ENCODE measurements at regions not wholly inside any gene's neighbourhood (a gene's known extent, or its start where the extent isn't known, plus 50 kb on each side); places are given as distances from the start of the nearest gene placed in this dataset.

- no peak for DNase-seq
- H3K4me3 ChIP-seq = no peak overlapping the region
- no peaks in the 10 kb centered on the region for H3K27me3 ChIP-seq (ENCODE audit: insufficient read depth in 3 of 3, low read length in 2 of 3)
- no peaks in the 10 kb centered on the region for H3K9me3 ChIP-seq
- TF ChIP-seq CTCF (IDR thresholded peaks at IDR 0.05) = no peak
- no peak for ATAC-seq
- intact Hi-C loops (cut with DNase I) = no loop called here
- no peak overlapping the region for H3K27ac ChIP-seq
- H3K36me3 ChIP-seq (ENCODE audit: insufficient read depth in 1 of 2, low read depth in 1 of 2) = no peaks in the 10 kb centered on the region
- peaks cover 18% of the 10 kb centered on the region for H3K4me1 ChIP-seq
- WGBS, 3 donors = 6 to 12% (median 11%) methylated on average over 3 of the region's 3 CpGs
Measured at GRCh38 chr17:69945698-69946185, 129.3 kb upstream of the KCNJ16 start.

GRCh38 chr17:69947027-69947759, 127.8 kb upstream of the KCNJ16 start:
- Histone ChIP-seq H3K4me3 (no peak overlapping the region), H3K27me3 (ENCODE audit: insufficient read depth in 3 of 3, low read length in 2 of 3) (no peaks in the 10 kb centered on the region), H3K9me3 (no peaks in the 10 kb centered on the region), H3K36me3 (ENCODE audit: insufficient read depth in 1 of 2, low read depth in 1 of 2) (no peaks in the 10 kb centered on the region), H3K4me1 (peaks cover 18% of the 10 kb centered on the region), H3K27ac (no peak overlapping the region)
- TF ChIP-seq CTCF (IDR thresholded peaks at IDR 0.05) = no peak
- ATAC-seq = no peak
- no peak for DNase-seq
- intact Hi-C loops (cut with DNase I) = no loop called here
- WGBS, 3 donors = 77 to 87% (median 81%) methylated on average over 4 of the region's 4 CpGs

GRCh38 chr17:69948406-69948805, 126.6 kb upstream of the KCNJ16 start:
- DNase-seq (no peak), ATAC-seq (no peak)
- no peaks in the 10 kb centered on the region for H3K9me3 ChIP-seq
- intact Hi-C loops (cut with DNase I) = no loop called here
- H3K27me3 ChIP-seq (ENCODE audit: insufficient read depth in 3 of 3, low read length in 2 of 3) = no peaks in the 10 kb centered on the region
- no peak overlapping the region for H3K27ac ChIP-seq
- no peak for TF ChIP-seq CTCF (IDR thresholded peaks at IDR 0.05)
- WGBS, 3 donors = 94 to 100% (median 99%) methylated on average over 1 of the region's 1 CpG
- no peaks in the 10 kb centered on the region for H3K36me3 ChIP-seq (ENCODE audit: insufficient read depth in 1 of 2, low read depth in 1 of 2)
- H3K4me3 ChIP-seq = no peak overlapping the region
- H3K4me1 ChIP-seq = peaks cover 18% of the 10 kb centered on the region

GRCh38 chr17:69949496-69949895, 125.5 kb upstream of the KCNJ16 start:
- ATAC-seq = no peak
- intact Hi-C loops (cut with DNase I) = no loop called here
- Histone ChIP-seq H3K27me3 (ENCODE audit: insufficient read depth in 3 of 3, low read length in 2 of 3) (no peaks in the 10 kb centered on the region), H3K36me3 (ENCODE audit: insufficient read depth in 1 of 2, low read depth in 1 of 2) (no peaks in the 10 kb centered on the region), H3K9me3 (no peaks in the 10 kb centered on the region), H3K4me1 (peaks cover 18% of the 10 kb centered on the region), H3K4me3 (no peak overlapping the region), H3K27ac (no peak overlapping the region)
- no peak for DNase-seq
- TF ChIP-seq CTCF (IDR thresholded peaks at IDR 0.05) = no peak

All from psoas muscle (tissue), 7 donors.